Effector memory CD8-positive, alpha-beta T cell (primary cell): ENCODE measurements at regions not wholly inside any gene's neighbourhood (a gene's known extent, or its start where the extent isn't known, plus 50 kb on each side); places are given as distances from the start of the nearest gene placed in this dataset.
"Not testable (repeated sequence)": the region's sequence is repeated elsewhere in the genome, so short reads cannot be mapped to it uniquely, and the experiment has no call there.

ENCODE experiments used
- ATAC-seq: fragments of 150-1000 bp; cut with Tn5 transposase; replicated peaks from 2 replicates; pipeline ENCODE4 v1.10.0; 2021; ENCODE audit warnings: mild to moderate bottlenecking, moderate library complexity
- DNase-seq, 3 experiments: peaks; one replicate each; pipeline ENCODE4 v3.0.0; 2021
- H3K27ac Mint-ChIP-seq, 2 donors: one replicate each; pipeline ENCODE4 v1.8.0; 2022; ENCODE audit warnings: mild to moderate bottlenecking in 2 of 2, mixed read lengths in 2 of 2, moderate library complexity in 2 of 2
- H3K27me3 Mint-ChIP-seq, 2 donors: one replicate each; pipeline ENCODE4 v1.8.0; 2022; ENCODE audit warnings: mixed read lengths in 2 of 2
- H3K36me3 Mint-ChIP-seq: one replicate; pipeline ENCODE4 v1.8.0; 2022; ENCODE audit warnings: mild to moderate bottlenecking, moderate library complexity, mixed read lengths; ENCODE audit not compliant: insufficient read depth
- H3K4me1 Mint-ChIP-seq, 2 donors: one replicate each; pipeline ENCODE4 v1.8.0; 2022; ENCODE audit warnings: low read depth in 2 of 2, mixed read lengths in 2 of 2
- H3K4me3 Mint-ChIP-seq, 2 donors: one replicate each; pipeline ENCODE4 v1.8.0; 2022; ENCODE audit warnings: mild to moderate bottlenecking in 2 of 2, mixed read lengths in 2 of 2, moderate library complexity in 2 of 2
- H3K9me3 Mint-ChIP-seq, 2 donors: one replicate each; pipeline ENCODE4 v1.8.0; 2022; ENCODE audit warnings: mixed read lengths in 2 of 2

GRCh38 chr6:14600306-14600705, 482.7 kb downstream of the CD83 start:
- not testable (repeated sequence) for H3K9me3 Mint-ChIP-seq, DNase-seq, H3K27me3 Mint-ChIP-seq, ATAC-seq, H3K36me3 Mint-ChIP-seq, H3K4me3 Mint-ChIP-seq, H3K27ac Mint-ChIP-seq, H3K4me1 Mint-ChIP-seq

DNA sequence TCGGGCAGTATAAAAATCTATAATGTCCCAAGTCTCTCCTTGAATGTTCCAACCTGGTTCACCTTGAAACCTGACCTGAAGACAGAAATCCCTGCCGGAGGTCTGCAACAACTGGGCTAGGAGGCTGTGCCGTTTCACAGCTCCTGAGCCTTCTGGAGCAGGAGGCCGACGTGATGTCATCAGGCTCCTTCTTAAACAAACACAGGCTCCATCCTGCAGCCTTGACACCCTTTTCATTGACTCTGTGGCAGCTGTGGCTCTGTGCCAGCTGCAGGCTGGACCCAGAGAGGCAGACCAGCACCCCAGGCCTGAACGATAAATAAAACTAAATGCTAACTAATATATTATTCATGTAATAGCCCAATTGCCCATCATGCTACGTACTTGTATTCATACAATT, 483.9 kb downstream of the CD83 start:
- DNase-seq (no peak), ATAC-seq (no peak)
- H3K9me3 Mint-ChIP-seq = no peaks in the 10 kb centered on the region
- no peaks in the 10 kb centered on the region for H3K4me1 Mint-ChIP-seq
- H3K27me3 Mint-ChIP-seq = peaks cover 0 to 7% of the 10 kb centered on the region in 2 donors
- no peak overlapping the region for H3K27ac Mint-ChIP-seq
- no peak overlapping the region for H3K4me3 Mint-ChIP-seq
- H3K36me3 Mint-ChIP-seq = no peaks in the 10 kb centered on the region

DNA sequence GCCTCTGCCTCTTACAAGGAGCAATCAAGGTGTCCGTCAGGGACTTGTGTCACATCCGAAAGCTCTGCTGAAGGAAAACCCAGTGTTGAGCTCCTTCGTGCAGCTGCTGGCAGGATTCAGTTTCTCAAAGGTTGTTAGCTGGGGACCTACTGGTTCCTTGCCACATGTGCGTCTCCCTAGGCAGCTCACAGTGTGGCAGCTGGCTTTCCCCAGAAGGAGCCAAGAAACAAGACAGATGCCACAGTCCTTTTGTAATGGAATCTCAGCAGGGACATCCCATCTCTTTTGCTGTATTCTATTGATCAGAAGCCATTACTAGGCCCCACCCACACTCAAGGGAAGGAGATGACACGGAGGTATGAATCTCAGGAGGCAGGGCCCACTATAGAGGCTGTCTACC, 488.8 kb downstream of the CD83 start:
- Mint-ChIP-seq H3K27me3 (peaks cover 13 to 18% of the 10 kb centered on the region in 2 donors), H3K4me1 (no peaks in the 10 kb centered on the region), H3K36me3 (no peaks in the 10 kb centered on the region), H3K4me3 (no peak overlapping the region), H3K27ac (no peak overlapping the region), H3K9me3 (no peaks in the 10 kb centered on the region)
- ATAC-seq (no peak), DNase-seq (no peak)

- H3K36me3 Mint-ChIP-seq = no peaks in the 10 kb centered on the region
- no peak overlapping the region for H3K27ac Mint-ChIP-seq
- DNase-seq (no peak), ATAC-seq (no peak)
- no peak overlapping the region for H3K4me3 Mint-ChIP-seq
- H3K4me1 Mint-ChIP-seq = no peaks in the 10 kb centered on the region
- H3K27me3 Mint-ChIP-seq = peaks cover 17 to 23% of the 10 kb centered on the region in 2 donors
- no peaks in the 10 kb centered on the region for H3K9me3 Mint-ChIP-seq
Measured at GRCh38 chr6:14610141-14610540, 492.6 kb downstream of the CD83 start.

- no peak for ATAC-seq
- no peaks in the 10 kb centered on the region for H3K36me3 Mint-ChIP-seq
Measured at GRCh38 chr6:14612016-14612980, 494.7 kb downstream of the CD83 start.

GRCh38 chr6:14614631-14615030, 497.1 kb downstream of the CD83 start:
- H3K27ac Mint-ChIP-seq = no peak overlapping the region
- no peak for ATAC-seq

More at GRCh38 chr6:14612016-14612980, 494.7 kb downstream of the CD83 start:
- peaks cover 0 to 1% of the 10 kb centered on the region in 2 donors for H3K4me1 Mint-ChIP-seq
- H3K27ac Mint-ChIP-seq = no peak overlapping the region
- no peak overlapping the region for H3K4me3 Mint-ChIP-seq
- H3K27me3 Mint-ChIP-seq = peaks cover 17 to 41% of the 10 kb centered on the region in 2 donors
- no peaks in the 10 kb centered on the region for H3K9me3 Mint-ChIP-seq
- DNase-seq = no peak

GRCh38 chr6:14616656-14617055, 499.1 kb downstream of the CD83 start:
- Mint-ChIP-seq H3K4me1 (peaks cover 0 to 1% of the 10 kb centered on the region in 2 donors), H3K9me3 (no peaks in the 10 kb centered on the region), H3K27me3 (peaks cover 12 to 48% of the 10 kb centered on the region in 2 donors), H3K27ac (no peak overlapping the region), H3K36me3 (peaks cover 3% of the 10 kb centered on the region), H3K4me3 (no peak overlapping the region)
- ATAC-seq (no peak), DNase-seq (no peak)

More at GRCh38 chr6:14614631-14615030, 497.1 kb downstream of the CD83 start:
- peaks cover 3% of the 10 kb centered on the region for H3K36me3 Mint-ChIP-seq
- no peak overlapping the region for H3K4me3 Mint-ChIP-seq
- peaks cover 19 to 50% of the 10 kb centered on the region in 2 donors for H3K27me3 Mint-ChIP-seq
- DNase-seq = no peak
- H3K4me1 Mint-ChIP-seq = peaks cover 0 to 1% of the 10 kb centered on the region in 2 donors
- no peaks in the 10 kb centered on the region for H3K9me3 Mint-ChIP-seq

DNA sequence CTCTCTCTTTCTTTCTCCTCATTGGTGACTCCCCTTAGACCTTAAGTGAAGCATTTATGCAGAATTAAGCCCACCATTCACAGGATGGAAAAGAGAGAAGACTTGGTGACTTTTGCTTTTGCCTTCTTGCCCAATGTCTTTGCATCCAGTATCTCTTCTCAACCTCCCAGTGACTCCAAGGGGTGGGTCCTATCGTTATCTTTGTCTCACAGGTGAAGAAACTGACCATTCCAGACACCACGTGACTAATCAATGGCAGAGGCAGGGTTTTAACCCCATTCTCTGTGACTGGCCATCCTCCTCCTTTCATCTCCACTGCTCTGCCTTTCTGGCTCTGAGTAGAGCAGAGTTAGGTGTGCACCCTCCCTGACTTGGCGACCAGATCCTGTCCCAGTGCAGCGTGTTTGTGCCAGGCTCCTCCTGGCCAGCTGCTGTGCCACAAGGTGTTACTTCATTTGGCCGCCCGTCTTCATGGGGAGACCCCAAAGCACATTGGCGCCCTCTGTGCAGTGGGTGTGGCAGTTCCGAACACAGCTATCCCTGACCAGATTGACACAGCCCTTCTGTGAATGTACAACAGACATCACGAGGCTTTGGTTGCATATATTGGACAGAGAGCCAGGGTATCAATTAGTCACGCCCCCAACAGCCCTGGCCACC, 501.3 kb downstream of the CD83 start:
- Mint-ChIP-seq H3K27ac (no peak overlapping the region), H3K36me3 (peaks cover 3% of the 10 kb centered on the region), H3K9me3 (no peaks in the 10 kb centered on the region), H3K27me3 (peaks cover 11 to 51% of the 10 kb centered on the region in 2 donors), H3K4me3 (no peak overlapping the region), H3K4me1 (peaks cover 0 to 1% of the 10 kb centered on the region in 2 donors)
- DNase-seq (no peak), ATAC-seq (no peak)

DNA sequence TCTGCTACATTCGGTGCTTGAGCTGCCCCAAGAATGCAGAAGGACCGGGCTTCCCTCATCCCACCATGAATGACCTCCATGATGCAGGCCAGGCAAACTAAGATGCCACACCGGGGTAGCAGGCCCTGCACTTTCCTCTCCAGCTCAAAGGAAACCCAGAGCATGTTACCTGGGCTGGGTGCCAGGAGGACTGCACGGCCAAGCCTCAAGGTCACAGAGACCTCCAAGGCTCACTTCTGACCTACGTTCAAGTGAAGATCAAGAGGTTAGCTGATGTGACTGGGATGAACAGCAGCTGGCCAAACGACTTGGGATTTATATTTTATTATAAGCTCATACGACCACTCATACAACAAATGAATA, 501.8 kb downstream of the CD83 start:
- no peak overlapping the region for H3K4me3 Mint-ChIP-seq
- peaks cover 0 to 1% of the 10 kb centered on the region in 2 donors for H3K4me1 Mint-ChIP-seq
- H3K27ac Mint-ChIP-seq = no peak overlapping the region
- H3K27me3 Mint-ChIP-seq = peaks cover 11 to 51% of the 10 kb centered on the region in 2 donors
- ATAC-seq (no peak), DNase-seq (no peak)
- no peaks in the 10 kb centered on the region for H3K9me3 Mint-ChIP-seq
- H3K36me3 Mint-ChIP-seq = peaks cover 3% of the 10 kb centered on the region

GRCh38 chr6:14620522-14620921, 502.9 kb downstream of the CD83 start:
- no peak for DNase-seq
- Mint-ChIP-seq H3K4me1 (peaks cover 0 to 1% of the 10 kb centered on the region in 2 donors), H3K4me3 (no peak overlapping the region), H3K36me3 (peaks cover 3% of the 10 kb centered on the region), H3K9me3 (no peaks in the 10 kb centered on the region), H3K27me3 (peaks cover 16 to 51% of the 10 kb centered on the region in 2 donors), H3K27ac (no peak overlapping the region)
- no peak for ATAC-seq

DNA sequence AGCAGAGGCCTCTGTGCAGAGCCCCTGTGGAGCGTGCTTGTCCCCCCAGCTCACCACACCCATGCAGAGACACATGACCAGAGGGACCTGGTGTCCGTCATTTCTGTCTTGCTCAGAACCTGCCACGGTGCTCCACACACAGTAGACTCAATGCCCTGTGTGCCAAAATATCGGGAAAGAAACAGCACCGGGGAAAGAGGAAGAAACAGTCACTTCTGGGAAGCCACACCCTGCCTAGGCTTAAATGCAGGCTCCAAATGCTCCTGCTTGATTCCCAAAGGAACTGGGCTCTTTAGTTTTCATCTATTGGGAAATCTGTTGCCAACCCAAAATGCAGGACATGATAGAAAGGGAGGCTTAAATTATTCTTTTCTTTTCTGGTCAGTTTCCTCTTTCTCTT, 503.9 kb downstream of the CD83 start:
- Mint-ChIP-seq H3K36me3 (peaks cover 3% of the 10 kb centered on the region), H3K4me1 (peaks cover 0 to 1% of the 10 kb centered on the region in 2 donors), H3K27ac (no peak overlapping the region), H3K9me3 (no peaks in the 10 kb centered on the region), H3K4me3 (no peak overlapping the region), H3K27me3 (peaks cover 17 to 49% of the 10 kb centered on the region in 2 donors)
- no peak for DNase-seq
- ATAC-seq = no peak

DNA sequence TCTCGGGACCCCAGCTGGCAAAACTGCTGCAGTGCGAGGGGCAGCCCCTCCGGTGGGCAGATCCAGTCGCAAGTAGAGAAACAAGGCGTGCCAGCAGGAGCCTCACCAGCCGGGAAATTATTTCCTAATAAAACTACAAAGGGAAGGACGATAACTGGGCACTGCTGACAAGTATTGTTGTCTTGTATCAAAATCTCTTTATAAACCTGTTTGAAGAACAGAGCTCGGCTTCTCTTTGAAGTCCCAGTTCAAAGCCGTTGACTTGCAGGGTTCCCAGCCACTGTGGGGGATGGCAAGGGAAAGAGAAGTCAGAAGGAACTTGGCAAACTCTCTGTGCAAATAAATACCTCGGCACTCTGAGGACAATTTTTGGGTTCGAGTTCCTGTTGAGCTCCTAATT, 504.5 kb downstream of the CD83 start:
- Mint-ChIP-seq H3K27ac (no peak overlapping the region), H3K9me3 (no peaks in the 10 kb centered on the region)
- no peak for DNase-seq

DNA sequence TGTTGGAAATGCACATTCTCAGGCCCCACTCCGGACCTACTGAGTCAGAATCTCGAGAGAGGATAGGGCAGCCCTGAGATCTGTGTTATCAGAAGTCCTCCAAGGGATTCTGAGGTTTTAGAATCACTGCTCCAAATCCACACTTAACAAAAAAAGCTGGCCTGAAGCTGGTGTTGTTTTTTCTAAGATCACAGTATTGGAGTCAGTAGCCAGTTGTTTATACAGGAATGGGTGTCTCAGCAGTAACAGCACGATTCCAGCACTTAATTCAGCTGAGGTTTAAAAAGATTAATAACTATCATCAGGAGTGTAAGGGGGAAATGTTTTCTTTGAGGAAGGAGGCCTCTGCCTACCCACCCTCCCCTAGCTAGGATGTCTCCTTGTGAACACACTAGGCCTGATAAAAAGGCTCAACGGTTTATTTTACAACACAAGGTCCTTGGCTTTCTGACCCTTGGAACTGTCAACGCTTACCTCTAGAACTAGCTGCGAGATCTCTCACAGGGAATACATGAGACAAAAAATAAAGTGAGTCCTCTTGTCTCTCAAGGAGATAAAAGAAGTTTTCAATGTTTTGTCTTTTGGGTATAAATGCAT, 505.4 kb downstream of the CD83 start:
- Mint-ChIP-seq H3K27ac (no peak overlapping the region), H3K4me3 (no peak overlapping the region), H3K4me1 (no peaks in the 10 kb centered on the region), H3K36me3 (peaks cover 3% of the 10 kb centered on the region), H3K9me3 (peaks cover 0 to 3% of the 10 kb centered on the region in 2 donors), H3K27me3 (peaks cover 17 to 53% of the 10 kb centered on the region in 2 donors)
- ATAC-seq (no peak), DNase-seq (no peak)

More for the DNA sequence above, 504.5 kb downstream of the CD83 start:
- no peaks in the 10 kb centered on the region for H3K4me1 Mint-ChIP-seq
- ATAC-seq = no peak
- peaks cover 3% of the 10 kb centered on the region for H3K36me3 Mint-ChIP-seq
- H3K4me3 Mint-ChIP-seq = no peak overlapping the region
- peaks cover 17 to 45% of the 10 kb centered on the region in 2 donors for H3K27me3 Mint-ChIP-seq
